OCI-LY3 (cell line): ENCODE measurements at regions not wholly inside any gene's neighbourhood (a gene's known extent, or its start where the extent isn't known, plus 50 kb on each side); places are given as distances from the start of the nearest gene placed in this dataset.

ENCODE experiments used
- CTCF ChIP-seq: fragments of 200-600, 300-600 bp; sonication (generic); IDR thresholded peaks from 2 replicates; pipeline ENCODE4 v1.5.1; 2014; ENCODE audit warnings: antibody characterized with exemption, low read length, low read depth
- EZH2phosphoT487 ChIP-seq: fragments of 200-600 bp; shearing (Covaris generic); IDR thresholded peaks from 2 replicates; pipeline ENCODE4 v1.6.1; 2018; ENCODE audit warnings: antibody characterized with exemption, mixed run types, low read depth

- TF ChIP-seq CTCF (no peak), EZH2phosphoT487 (no peak)
These were observed 765.6 kb downstream of the PLOD2 start for GRCh38 chr3:145395421-145395820.
